ENCODE measurements at regions not wholly inside any gene's neighbourhood (a gene's known extent, or its start where the extent isn't known, plus 50 kb on each side); places are given as distances from the start of the nearest gene placed in this dataset.

DNA sequence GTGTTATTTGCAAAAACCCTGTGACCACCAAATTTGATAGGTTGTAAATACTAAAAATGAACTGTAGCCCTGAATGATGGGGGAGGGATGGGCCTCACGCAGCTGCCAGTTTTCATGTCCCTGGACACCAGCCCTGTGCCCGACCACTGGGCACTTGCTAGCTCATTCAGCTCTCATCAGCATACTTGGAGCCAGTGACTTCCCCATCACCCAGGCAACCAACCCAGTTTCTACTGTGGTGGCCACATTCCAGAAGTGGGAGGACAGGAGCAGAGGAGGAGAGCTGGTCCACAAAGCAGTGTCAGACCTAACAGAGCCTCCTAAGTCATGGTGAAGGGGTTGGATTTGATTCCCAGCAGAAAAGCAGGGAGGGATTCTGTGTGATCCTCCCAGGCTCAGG, 128.2 kb downstream of the CPEB2 start:
- DNase-seq (ENCODE audit: low read depth, low spot score) = no peak

DNA sequence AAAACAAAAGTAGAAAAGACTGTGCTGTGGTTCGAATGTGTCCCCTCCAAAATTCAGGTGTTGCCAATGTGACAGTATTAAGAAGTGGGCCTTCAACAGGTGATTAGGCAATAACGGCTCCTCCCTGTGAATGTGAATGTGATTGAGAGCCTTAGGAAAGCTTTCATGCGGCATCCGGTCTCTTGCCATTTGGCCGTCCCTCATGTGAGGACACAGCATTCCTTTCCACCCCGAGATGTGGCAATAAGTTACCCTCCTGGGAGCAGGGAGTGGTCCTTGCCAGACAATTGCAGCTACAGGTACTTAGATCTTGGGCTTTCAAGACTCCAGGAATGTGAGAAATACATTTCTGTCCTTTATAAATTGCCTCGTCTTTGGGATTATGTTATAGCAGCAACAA, 129.3 kb downstream of the CPEB2 start:
- no peak for DNase-seq (ENCODE audit: low read depth, low spot score)

DNA sequence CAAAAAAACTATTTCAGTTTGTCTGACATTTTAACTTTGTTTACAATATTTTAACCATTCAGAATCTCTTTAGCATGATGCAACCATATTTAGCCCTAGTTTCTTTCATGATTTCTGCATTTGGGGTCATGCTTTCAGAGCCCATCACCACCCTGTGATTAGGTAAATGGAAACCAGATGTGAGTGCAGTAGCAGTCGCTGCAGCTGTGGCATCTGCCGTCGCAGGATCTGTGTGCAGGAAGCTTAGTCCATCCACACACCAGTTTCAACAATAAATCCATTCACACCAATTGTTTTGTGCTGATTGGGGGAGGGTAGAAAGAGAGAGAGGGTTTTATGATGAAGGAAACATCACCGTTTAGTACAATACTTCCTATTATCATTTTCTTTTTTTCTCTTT, 130.5 kb downstream of the CPEB2 start:
- no peak for DNase-seq (ENCODE audit: low read depth, low spot score)

DNA sequence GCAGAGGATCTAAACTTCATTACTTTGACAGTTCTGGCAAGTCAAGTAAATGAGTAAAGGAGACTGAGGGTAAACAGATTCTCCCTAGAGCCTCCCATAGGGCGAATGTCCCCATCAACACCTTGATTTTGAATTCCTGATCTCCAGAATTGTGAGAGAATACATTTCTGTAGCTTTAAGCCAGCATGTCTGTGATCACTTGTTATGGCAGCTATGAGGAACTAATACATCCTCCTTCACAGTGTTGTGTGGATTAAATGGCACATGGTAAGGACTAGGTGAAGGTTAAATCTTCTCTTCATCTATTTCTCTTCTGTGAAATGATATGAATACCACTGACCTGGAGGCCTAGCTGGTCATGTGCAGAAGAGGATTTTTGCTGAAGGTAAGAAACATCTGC, 137.3 kb downstream of the CPEB2 start:
- no peak for DNase-seq (ENCODE audit: low read depth, low spot score)

DNA sequence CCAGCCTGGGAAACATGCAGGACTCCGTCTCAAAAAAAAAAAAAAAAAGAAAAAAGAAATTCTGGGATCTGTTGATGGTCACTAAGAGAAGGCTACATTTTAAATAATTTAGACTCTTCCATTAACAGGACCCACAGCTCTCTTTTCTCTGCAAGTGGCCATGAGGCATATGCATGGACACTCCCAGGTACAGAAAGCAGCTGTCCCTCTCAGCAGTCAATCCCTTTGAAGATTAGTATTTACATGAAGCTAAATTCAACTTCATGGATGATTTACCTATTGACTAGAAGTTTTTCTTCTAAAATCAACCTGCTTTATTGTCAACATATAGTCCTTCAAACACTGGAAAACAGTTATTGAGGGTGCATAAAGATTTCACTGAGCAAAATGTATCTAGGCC, 139.9 kb downstream of the CPEB2 start:
- DNase-seq (ENCODE audit: low read depth, low spot score) = no peak

DNA sequence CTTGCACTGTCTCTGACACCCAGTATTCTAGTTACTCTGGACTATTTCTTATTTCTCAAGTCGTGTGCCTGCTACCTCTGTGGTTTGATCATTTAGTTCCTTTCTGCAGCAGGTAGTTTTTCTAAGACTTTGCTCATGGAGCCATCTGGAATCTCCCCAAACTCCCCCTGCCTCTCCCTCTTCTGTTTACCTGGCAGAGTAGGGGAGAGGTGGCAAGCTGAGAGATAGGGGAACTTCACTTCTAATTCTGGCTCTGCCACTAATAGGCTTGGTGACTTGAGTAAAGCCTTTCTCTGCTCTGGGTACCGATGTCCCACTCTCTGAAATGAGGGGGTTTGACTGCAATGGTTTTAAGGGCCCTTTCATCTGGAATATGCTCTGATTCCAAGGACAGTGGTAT, 141.3 kb downstream of the CPEB2 start:
- no peak for DNase-seq (ENCODE audit: low read depth, low spot score)

DNA sequence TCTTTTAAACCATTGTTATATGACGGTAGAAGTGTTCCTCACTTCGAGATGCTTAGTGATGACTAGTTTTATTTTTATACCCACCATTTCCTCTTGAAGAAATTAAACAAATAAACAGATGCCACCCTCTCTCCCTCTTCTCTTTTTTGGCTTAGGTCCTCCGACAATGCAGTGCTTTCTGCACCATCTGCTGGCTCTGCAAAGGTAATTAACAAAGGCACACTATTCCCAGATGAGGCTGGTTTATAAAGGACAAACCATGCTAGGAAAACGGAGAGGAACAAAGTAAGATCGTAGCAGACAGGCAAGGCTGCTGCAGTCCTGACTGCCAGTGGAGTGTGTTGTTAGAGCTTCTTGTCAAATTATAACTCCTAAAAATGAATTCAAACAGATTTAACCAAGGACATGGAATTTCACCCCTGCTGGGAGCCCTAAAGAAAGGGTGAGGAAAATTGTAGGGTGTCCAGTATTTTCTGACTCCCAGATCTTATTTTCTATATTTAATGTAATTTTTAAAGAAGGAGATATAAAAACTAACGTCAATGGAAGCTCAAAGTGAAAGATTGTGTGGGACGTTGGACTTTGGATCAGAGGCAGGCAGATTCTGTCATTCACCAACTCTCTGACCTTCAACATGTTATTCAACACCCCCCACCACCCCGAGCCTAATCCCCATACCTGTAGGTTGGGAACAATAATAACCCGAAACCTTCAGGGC, 142.1 kb downstream of the CPEB2 start:
- no peak for DNase-seq (ENCODE audit: low read depth, low spot score)

DNA sequence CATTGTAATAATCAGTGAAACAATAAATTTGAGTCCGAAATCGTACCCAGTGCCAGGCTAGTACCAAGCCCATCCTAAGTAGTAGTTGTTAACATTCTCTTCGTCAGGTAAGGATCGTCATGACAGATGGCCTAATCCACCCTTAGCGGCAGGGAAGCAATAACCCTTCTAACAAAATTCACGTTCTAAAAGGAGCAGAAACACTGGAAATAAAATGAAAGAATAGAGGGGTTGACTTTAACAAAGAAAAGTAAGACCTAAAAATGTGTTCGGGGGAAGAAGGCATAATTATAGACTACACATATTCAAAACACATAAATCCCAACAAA, 142.7 kb downstream of the CPEB2 start:
- no peak for DNase-seq (ENCODE audit: low read depth, low spot score)

DNA sequence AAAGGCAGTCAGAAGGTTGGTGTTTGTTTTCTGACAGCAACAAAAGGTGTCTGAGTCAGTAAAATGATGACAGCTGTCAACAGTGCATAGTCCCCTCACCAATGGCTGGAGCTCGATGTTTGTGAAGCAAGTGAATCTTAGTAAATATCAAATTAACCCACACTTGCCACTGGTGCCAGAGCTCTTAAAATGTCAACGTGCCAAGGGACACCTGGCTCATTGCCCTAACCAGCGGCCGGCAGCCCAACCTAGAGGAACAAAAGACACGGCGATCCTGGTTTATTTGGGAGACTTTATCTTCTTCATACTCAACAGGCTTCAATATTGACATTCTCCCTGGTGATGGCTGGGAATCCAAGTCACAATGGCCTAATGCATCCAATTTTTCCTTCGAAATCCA, 143.4 kb downstream of the CPEB2 start:
- DNase-seq (ENCODE audit: low read depth, low spot score) = no peak

DNA sequence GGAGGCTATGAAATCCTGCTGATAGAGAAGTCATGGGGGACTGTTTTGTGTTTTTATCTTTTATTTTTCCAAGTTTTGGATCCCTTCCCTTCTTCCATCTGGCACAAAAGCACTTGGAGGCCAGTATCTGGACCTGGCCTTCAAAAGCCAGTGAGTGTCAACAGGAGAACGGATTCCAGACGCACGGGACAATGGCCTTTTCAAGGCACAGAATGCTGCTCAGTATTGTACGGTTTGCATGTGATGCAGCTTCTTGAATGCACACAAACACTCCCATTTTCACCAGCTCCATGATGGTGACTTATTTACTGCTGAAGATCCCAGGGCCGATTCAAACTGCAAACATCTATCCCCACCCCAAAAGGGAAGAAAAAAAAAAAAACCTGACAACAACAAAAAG, 145.4 kb downstream of the CPEB2 start:
- DNase-seq (ENCODE audit: low read depth, low spot score) = no peak

DNA sequence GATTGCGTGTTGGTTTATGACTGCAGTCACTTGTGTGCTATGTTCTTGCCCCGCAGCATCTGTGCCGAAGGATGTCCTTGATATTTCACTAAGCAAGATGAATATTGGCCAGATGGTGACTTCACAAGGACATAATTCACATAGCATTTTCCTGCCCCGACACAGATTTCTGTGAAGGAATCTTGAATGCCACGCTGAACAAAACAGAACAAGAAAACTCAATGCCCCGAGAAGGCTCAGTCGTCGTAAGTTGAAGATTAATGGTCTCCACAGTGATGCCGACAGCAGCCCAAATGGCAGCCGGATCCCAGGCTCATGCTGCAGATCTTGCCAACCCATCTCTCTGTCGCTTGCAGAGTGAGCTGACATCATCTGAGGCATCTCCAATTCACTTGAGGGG, 145.9 kb downstream of the CPEB2 start:
- no peak for DNase-seq (ENCODE audit: low read depth, low spot score)

DNA sequence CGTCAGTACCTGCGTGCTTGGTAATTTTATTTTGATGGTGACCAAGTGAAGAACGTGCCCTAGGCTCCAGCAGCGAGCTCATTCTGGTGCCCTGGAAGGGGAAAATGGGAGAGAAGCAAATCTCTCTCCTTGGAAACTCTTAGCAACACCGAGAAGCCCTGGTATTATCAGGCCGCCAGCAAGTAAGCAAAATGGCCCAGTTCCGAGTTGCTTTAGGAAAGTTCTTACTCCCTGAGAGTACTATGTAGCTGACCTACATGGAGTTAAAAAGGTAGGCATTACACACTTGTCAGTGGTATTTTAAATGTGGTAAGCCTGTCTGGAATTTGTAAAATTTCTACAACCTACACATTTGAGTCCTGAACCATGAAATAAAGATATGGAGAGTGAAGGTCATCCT, 146.4 kb downstream of the CPEB2 start:
- no peak for DNase-seq (ENCODE audit: low read depth, low spot score)

DNA sequence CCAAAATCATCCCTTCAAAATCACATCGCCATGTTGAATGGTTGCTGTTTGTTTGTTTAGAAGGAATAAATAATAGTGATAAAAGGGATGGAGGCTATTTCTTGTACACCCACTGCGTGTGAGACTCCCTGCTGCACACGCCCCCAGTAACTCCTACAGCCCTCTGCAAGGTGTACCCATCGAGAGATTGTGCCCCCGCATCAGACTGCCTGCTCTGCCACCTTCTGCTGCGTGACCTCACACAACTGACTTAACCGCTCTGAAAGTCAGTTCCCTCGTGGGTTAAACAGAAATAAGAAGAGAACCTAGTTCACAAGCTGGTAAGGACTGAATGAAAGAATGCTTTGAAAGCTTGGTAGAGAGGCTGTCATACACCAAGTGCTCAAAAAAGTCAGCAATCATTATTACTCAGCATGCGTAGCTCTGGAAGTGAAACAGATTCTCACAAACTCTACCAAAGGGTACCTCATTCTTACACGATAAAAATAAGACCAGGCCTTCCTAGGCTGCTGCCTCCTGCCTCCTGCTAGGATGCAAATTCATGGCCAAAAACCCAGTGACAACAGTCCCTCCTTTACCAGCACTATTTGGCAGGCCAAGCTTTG, 147.1 kb downstream of the CPEB2 start:
- DNase-seq (ENCODE audit: low read depth, low spot score) = no peak

DNA sequence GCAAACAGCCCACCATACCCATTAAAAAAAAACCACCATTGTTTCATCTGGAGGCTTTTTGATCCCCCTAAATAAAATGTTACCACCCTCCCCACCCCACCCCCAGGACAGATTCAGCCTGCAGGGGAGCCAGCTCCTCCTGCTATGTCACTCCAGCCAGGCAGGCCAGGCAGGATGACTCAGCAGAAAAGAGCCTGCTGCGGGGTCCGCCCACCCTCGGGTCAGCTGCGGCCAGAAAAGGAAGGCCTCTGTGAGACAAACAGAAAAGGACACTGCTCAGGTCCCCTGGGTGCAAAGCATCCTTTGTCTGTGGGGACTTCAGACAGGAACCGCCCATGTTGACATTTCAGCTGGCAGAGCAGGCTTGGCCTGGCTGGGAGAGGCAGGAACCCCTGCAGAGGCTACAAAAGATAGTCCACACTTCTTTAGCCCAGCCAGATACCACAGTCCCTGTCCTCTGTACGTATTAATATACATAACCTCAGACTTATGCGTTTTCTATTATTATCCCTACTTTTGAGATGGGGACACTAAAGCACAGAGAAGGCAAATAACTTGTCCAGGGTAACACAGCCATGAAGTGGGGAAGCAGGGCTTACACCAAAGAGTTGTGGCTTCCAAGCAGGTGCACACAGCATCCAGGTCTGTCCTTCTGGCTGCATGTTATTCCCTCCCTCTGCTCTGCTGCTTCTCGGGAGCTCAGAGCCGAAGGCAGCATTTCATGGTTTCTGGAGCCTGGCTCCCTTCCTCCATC, 147.7 kb downstream of the CPEB2 start:
- peak; percentile 90 for DNase-seq (ENCODE audit: low read depth, low spot score)

DNA sequence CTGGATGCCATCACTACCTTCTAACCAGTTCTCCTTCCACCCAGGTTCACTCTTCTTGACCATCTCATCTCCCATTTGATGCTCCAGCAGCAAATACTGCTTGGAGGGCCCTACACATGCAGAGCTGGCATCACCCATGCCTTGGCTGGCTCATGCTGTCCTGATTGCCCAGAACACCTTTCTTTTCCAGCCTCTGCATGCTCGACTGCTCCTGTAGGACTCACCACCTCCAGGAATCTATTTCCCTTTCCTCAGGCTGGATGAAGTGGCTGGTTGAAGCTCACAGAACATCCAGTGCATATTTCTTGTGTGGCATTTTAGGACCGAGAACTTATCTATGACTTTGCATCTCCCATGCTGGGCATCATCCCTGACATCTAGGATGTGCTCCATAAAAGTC, 148.3 kb downstream of the CPEB2 start:
- DNase-seq (ENCODE audit: low read depth, low spot score) = no peak

DNA sequence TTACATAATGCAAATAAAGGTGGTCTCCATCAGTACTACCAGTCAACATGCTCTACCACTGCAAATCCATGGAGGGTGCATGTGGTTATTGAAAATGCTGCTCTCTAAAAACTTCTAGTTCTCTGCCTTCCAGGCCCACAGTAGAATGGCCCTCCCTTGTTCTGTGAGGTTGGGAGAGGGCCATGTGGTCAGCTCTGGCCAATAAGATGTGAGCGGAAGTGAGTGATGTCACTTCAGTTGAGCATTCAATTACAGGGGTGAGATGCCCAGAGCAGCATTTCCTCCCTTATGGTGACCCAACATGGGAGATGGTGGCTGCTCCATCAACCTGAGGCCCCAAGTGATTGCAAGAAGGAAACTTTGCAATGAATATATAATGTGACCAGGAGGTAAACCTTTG, 148.8 kb downstream of the CPEB2 start:
- DNase-seq (ENCODE audit: low read depth, low spot score) = no peak

DNA sequence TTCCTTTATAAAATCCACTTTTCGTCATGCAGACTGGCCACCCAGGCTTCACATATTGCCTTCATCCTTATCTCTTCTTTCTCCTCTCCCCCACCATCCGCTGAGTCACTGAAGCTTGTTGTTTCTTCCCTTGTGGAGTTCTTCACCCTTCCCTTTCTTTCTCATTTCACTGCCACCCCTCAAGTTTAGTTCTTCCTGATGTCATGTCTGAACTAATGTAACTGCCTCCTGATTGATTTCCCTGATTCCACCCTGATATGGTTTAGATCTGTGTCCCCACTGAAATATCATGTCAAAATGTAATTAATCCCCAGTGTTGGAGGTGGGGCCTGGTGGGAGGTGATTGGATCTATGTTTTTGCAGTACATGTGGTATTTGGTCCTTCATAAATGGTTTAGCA, 151.4 kb downstream of the CPEB2 start:
- DNase-seq (ENCODE audit: low read depth, low spot score) = no peak

DNA sequence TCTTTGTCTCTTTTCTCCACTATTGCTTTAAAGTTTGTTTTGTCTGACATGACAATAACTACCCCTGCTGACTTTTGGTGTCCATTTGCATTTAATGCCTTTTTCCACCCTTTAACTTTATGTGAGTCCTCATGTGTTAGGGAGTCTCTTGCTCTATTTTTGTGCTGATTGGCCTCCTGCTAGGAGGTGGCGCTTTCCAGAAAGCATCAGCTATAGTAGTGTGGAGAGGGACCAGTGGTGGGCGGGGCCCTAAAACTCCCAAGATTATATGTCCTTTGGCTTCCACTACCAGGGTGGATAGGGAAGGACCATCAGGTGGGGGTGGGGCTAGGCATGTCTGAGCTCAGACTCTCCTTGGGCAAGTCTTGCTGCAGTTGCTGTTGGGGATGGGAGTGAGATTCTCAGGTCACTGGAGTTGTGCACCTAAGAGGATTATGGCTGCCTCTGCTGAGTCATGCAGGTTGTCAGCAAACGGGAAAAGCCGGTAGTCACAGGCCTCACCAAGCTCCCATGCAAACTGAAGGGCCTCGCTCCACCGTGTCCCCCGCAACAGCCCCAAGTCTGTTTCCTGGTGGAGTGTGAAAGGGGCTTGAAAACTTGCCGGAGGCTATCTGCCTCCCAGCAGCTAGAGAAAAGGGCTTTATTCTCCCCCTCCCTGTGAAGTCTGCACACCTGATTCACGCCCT, 156.3 kb downstream of the CPEB2 start:
- DNase-seq (ENCODE audit: low read depth, low spot score) = peak; percentile 90

DNA sequence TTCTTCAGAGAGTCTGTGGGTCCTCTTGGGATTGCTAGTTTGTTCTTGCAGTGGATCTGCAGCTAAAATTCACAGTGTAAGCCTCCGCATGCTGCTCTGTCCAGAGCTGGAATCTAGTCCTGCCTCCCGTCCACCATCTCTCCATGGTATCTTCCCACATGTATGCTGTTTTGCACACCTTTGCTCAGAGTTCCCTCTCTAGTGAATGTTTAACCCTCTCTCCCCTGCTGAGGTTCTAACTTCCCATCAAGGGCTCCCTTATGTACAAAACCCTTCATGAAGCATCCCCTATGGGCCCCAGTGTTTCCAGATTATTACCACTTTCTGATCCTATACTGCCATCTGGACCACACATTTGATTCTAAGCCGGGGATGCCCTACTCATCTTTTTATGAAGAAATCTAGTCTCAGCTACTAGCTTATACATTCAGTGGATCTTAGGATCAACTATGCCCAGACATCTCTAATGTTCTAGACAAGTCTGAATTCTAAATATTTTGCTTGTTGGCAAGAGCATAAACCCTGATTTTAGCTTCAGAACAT, 157.3 kb downstream of the CPEB2 start:
- no peak for DNase-seq (ENCODE audit: low read depth, low spot score)

DNA sequence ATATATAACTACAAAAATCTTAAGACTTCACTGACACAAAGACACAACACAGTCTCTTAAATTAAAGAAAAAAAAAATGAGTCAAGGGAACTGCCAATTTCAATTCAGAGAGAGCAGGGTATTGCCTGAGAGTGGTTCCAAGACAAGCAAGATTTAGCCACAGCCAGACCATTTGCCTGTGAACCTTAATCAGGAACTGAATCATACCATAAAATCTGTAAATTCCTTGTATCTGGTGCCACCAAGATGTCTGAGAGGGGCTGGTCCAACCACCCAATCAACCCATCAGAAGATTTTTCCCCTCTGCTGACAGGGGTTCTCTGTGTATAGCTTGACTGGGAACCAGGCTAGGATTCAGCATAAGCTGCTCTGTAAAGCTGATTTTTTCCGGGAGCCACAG, 159.2 kb downstream of the CPEB2 start:
- DNase-seq (ENCODE audit: low read depth, low spot score) = no peak

DNA sequence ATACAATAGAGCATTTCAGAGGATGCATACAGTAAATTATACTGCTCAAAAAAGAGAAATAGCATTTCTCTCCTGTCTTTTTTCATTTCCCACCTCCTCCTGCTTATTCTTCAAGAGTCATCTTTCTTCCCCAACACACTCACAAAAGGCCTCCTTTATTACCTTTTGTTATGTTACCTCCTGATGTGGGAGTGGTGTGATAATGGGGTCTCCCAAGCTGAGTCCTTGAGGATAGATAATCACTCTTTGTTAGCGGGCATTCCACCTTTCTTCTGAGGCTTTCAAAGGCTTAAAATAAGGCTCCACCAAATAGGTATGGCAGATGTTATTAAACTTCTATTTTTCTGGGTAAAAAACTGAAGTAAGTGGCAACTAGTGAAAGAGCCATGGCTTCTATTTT, 159.8 kb downstream of the CPEB2 start:
- peak; percentile 45 for DNase-seq (ENCODE audit: low read depth, low spot score)

All from ELF-1 (cell line).